ENCODE measurements at regions not wholly inside any gene's neighbourhood (a gene's known extent, or its start where the extent isn't known, plus 50 kb on each side); places are given as distances from the start of the nearest gene placed in this dataset.
"Not testable (repeated sequence)": the region's sequence is repeated elsewhere in the genome, so short reads cannot be mapped to it uniquely, and the experiment has no call there.

DNA sequence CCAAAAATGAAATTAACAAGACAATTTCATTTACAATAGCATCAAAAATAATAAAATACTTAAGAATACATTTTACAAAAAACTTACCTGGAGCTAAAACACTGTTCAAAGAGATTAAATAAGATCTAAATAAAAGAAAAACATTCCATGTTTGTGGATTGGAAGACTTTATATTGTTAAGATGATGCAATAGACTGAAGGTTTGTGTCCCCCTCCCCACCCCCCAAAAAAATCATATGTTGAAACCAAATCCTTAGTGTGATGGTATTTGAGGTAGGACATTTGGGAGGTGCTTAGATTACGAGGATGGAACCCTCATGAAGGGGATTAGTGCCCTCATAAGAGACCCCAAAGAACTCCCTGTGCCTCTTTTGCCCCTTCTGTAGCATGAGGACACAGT, 117.6 kb downstream of the ZNF467 start:
- DNase-seq (ENCODE audit: extremely low read depth, low read depth): no peak
- TF ChIP-seq, protein P1, sequence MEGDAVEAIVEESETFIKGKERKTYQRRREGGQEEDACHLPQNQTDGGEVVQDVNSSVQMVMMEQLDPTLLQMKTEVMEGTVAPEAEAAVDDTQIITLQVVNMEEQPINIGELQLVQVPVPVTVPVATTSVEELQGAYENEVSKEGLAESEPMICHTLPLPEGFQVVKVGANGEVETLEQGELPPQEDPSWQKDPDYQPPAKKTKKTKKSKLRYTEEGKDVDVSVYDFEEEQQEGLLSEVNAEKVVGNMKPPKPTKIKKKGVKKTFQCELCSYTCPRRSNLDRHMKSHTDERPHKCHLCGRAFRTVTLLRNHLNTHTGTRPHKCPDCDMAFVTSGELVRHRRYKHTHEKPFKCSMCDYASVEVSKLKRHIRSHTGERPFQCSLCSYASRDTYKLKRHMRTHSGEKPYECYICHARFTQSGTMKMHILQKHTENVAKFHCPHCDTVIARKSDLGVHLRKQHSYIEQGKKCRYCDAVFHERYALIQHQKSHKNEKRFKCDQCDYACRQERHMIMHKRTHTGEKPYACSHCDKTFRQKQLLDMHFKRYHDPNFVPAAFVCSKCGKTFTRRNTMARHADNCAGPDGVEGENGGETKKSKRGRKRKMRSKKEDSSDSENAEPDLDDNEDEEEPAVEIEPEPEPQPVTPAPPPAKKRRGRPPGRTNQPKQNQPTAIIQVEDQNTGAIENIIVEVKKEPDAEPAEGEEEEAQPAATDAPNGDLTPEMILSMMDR (IDR thresholded peaks at IDR 0.05; ENCODE audit: low read depth, low read length, missing control alignments): no peak
- H3K4me3 ChIP-seq (replicated peaks; ENCODE audit: low read depth, low read length): no peak overlapping the region

DNA sequence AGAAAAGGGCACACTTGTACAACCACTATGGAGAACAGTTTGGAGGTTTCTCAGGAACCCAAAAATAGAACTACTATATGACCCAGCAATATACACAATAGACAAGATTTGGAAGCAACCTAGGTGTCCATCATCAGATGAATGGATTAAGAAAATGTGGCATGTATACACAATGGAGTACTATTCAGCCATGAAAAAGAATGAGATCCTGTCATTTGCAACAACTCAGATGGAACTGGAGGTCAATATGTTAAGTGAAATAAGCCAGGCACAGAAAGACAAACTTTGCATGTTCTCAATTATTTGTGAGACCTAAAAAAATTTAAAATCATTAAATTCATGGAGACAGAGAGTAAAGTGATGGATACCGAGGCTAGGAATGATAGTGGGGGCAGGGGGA, 118.8 kb downstream of the ZNF467 start:
- no peak overlapping the region for H3K4me3 ChIP-seq (replicated peaks; ENCODE audit: low read depth, low read length)
- TF ChIP-seq, protein P1 (IDR thresholded peaks at IDR 0.05; ENCODE audit: low read depth, low read length, missing control alignments): no peak
- no peak for DNase-seq (ENCODE audit: extremely low read depth, low read depth)

DNA sequence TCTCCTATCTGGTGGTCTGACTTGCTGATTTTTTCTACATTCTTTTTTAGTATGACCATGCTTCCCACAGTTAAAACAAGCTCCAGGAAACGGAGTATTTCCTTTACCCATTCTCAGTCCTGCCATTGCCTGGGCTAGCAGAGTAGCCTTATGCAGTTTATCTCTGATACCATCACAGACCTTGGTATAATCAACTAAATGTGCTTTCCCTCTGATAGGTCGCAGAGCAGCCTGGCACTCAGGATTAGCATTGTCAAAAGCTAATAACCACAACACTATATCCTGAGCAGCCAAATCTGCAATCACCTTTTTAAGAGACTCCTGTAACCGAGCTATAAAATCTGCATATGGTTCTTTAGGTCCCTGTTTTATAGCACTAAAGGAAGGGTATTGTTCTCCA, 123.2 kb downstream of the ZNF467 start:
- not testable (repeated sequence) for DNase-seq (ENCODE audit: extremely low read depth, low read depth); H3K4me3 ChIP-seq (replicated peaks; ENCODE audit: low read depth, low read length)

DNA sequence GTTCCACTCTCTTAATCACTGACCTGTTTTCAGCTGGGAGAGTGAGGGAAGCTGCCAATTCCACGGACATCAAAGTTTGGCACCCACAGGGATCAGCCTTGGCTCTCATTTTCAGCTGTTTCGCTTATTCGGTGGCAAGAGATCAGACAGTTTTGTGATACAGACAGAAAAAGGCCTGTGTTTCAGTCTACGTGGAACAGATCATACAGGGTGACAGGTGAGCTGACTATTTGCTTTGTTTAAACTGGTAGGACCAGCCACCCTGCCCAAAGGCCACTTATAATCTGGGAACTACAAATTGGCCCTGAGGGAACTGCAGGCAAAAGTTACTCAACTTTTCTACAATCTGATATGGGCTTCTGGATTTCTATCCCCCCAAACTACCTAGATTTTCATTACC, 128.6 kb downstream of the ZNF467 start:
- TF ChIP-seq, protein P1 (IDR thresholded peaks at IDR 0.05; ENCODE audit: low read depth, low read length, missing control alignments): no peak
- DNase-seq (ENCODE audit: extremely low read depth, low read depth): no peak
- H3K4me3 ChIP-seq (replicated peaks; ENCODE audit: low read depth, low read length): no peak overlapping the region

DNA sequence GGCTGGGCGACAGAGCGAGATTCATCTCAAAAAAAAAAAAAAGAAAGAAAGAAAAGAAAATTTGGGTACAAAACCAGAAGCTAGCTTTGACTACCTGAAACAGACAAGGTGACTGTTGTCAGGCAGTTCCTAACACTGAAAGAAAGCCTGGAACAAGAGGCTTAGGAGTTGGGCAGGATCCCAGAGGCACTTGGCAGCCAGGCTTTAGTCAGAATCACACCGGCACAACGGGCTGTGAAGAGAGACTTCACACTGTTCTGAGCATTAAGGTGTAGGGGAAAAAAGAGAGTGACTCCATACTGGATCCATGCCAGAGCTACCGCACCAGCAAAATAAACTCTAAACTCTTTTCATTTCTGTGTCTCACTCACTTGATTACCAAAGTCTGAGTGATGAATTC, 130.8 kb downstream of the ZNF467 start:
- TF ChIP-seq, protein P1 (IDR thresholded peaks at IDR 0.05; ENCODE audit: low read depth, low read length, missing control alignments): no peak
- H3K4me3 ChIP-seq (replicated peaks; ENCODE audit: low read depth, low read length): no peak overlapping the region
- no peak for DNase-seq (ENCODE audit: extremely low read depth, low read depth)

DNA sequence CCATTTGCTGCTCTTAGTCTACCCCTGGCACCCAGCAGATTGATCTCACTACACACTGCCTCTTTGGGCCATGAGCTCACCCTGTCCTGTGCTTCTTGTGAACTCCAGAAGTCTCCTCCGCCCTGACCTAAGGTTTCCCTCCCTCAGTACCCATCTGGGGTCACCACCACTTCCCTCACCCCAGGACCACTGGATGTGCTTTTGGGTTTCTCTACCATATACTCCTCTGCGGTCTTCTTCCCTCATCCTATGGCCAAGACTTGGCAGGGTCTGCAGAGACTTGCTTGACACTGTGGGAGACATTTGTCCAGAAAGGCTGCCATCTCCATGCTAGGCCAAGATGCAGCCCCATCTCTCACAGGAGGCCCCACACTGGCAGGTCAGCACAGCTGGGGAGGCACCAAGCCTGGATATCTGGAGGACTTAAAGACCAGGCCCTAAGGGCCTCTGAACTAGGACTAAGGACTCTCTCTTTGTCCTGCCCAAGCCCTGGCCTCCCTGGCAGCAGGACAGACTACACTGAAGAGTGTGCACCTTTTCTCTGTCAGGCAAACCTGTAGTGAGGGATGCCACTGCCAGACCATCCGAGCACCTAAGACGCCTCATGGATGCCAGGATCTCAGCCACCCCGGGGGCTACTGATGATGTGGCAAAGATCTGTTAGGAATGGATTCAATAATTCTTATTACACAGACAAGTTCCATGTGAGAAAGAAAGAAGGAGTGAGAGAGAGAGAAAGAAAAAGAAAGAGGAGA, 134.6 kb downstream of the ZNF467 start:
- no peak overlapping the region for H3K4me3 ChIP-seq (replicated peaks; ENCODE audit: low read depth, low read length)
- TF ChIP-seq, protein P1 (IDR thresholded peaks at IDR 0.05; ENCODE audit: low read depth, low read length, missing control alignments): no peak

DNA sequence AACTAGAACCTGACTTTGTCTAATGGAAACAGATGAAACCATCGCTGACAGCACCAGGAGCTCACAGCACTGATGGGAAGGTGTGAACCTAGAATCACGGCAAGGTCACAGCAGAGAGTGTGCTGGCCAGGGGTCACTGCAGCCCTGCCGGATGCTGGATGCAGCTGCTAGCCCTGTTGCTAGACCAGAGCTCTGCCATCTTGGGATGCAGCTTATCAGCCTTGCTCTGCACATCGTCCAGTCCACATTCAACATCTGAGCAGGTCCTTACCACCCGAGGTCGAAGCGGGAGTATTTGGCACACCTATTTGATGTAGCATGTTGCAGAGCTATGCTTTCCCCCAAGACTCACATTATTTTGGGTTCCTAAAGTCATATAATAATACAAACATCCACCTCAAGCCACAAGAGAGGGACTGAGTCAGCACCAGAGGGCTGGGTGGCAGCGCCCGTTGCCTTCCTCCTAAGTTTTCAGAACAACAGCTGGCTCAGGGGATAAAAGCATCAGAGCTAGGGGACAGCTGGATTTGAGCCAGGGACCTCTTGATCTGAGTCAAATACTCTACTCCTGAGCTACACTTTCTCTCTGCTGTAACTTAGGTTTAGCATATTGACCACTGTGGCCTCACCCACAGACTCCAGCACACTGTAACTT, 135.3 kb downstream of the ZNF467 start:
- no peak for DNase-seq (ENCODE audit: extremely low read depth, low read depth)
- TF ChIP-seq, protein P1 (IDR thresholded peaks at IDR 0.05; ENCODE audit: low read depth, low read length, missing control alignments): no peak

More for the DNA sequence above, 134.6 kb downstream of the ZNF467 start:
- no peak for DNase-seq (ENCODE audit: extremely low read depth, low read depth)

More for the DNA sequence above, 135.3 kb downstream of the ZNF467 start:
- H3K4me3 ChIP-seq (replicated peaks; ENCODE audit: low read depth, low read length): no peak overlapping the region

Data from HFF-Myc (cell line).